Left lobe of liver (tissue), 2 donors: ENCODE measurements at regions not wholly inside any gene's neighbourhood (a gene's known extent, or its start where the extent isn't known, plus 50 kb on each side); places are given as distances from the start of the nearest gene placed in this dataset.
"Not testable (repeated sequence)": the region's sequence is repeated elsewhere in the genome, so short reads cannot be mapped to it uniquely, and the experiment has no call there.

ENCODE experiments used
- ATAC-seq: fragments of 200-7000 bp; cut with Tn5 transposase; one replicate; pipeline ENCODE4 v1.9.1; 2020; ENCODE audit warnings: mild to moderate bottlenecking, moderate library complexity
- DNase-seq: peaks from one replicate; pipeline ENCODE4 v3.0.0-alpha.2; 2020; ENCODE audit warnings: low spot score
- donor health status: DM: no; HTN: no; CAD: no; lungs with moderate emphysema.
- donor health status: DM: no; HTN: yes; CAD: no.

GRCh38 chr3:169029674-169030285, 633.7 kb downstream of the MECOM start:
- DNase-seq = no peak
- no peak for ATAC-seq

DNA sequence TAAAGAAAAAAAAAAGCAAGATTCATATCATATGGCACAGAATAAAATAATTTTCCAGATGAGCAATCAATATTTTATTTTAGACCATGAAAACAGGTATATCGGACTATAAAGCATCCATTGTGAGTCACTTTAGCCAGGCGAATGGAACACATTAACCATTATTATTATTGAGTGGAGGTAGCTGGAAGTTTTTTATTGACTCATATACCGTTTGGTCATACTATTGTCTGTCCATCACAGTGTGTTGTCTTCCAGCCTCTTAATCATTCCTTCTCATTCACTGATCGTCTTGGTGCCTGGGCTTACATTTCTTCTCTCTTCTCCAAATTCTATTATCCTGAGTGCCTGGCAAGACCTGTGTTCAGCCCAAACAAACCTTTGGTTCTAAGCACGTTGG, 634.8 kb downstream of the MECOM start:
- no peak for DNase-seq
- no peak for ATAC-seq

GRCh38 chr3:169026543-169027182, 636.8 kb downstream of the MECOM start:
- ATAC-seq (peak; percentile 48), DNase-seq (no peak)

DNA sequence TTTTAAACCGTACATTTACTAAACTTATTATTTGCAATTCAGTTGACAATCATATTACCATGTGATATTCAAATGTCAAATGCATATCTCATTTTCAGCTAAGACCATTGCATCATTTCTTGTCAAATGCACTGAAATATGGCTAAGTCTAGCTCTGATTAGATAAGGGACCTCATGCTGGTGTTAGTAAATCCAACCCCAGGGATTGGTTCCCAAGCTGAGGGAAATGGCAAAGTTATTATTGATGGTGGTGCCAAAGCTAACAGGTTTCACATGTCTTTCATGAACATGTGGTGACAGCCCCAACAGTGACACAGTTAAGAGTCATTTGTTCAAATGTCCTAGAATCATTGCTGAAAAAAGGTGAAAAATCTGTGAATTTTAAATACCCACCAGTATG, 641.1 kb downstream of the MECOM start:
- ATAC-seq = no peak
- DNase-seq = no peak

- no peak for DNase-seq
- ATAC-seq = no peak
These were observed 643.1 kb downstream of the MECOM start for GRCh38 chr3:169020371-169020770.

DNA sequence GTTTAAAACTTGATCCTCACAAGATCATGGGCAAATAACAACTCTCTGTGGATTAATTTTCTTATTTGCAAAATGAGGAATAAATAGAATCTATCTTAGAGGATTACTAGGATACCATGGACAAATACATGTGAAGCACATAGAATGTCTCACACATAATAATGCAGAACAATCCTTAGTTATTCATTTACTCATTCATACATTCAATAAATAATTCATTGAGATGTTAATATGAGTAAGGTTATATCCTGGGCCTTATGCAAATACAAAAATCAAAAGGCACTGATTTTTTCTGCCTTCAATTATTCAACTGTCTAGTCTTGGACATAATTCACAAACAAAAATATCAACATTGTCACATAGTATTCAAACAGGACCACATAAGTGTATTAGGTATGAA, 654.1 kb downstream of the MECOM start:
- ATAC-seq (no peak), DNase-seq (no peak)

GRCh38 chr3:169008776-169009358, 654.6 kb downstream of the MECOM start:
- no peak for DNase-seq
- ATAC-seq = no peak

GRCh38 chr3:169007145-169007544, 656.4 kb downstream of the MECOM start:
- no peak for ATAC-seq
- DNase-seq = no peak

DNA sequence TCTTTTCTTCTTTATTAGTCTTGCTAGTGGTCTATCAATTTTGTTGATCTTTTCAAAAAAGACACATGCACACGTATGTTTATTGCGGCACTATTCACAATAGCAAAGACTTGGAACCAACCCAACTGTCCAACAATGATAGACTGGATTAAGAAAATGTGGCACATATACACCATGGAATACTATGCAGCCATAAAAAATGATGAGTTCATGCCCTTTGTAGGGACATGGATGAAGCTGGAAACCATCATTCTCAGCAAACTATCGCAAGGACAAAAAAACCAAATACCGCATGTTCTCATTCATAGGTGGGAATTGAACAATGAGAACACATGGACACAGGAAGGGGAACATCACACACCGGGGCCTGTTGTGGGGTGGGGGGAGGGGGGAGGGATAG, 657.1 kb downstream of the MECOM start:
- not testable (repeated sequence) for DNase-seq, ATAC-seq

DNA sequence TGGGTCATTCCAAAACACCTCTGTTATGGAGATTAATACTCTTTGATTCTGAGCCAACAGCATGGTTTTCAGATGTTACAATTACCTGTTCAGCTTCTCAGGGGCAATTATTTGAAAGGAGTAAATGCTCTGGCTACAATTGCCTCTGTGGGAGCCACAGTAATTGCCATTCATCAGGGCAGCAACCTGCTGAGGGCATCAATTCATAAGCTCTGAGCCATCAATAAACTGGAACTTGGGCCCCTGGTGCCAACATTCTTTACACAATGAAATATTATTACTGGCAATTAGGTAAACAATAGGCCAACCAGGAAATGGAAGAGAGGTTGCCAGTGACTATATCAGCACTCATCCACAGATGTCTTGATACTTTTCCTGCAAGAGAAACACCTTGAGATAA, 660.8 kb downstream of the MECOM start:
- no peak for ATAC-seq
- no peak for DNase-seq

DNA sequence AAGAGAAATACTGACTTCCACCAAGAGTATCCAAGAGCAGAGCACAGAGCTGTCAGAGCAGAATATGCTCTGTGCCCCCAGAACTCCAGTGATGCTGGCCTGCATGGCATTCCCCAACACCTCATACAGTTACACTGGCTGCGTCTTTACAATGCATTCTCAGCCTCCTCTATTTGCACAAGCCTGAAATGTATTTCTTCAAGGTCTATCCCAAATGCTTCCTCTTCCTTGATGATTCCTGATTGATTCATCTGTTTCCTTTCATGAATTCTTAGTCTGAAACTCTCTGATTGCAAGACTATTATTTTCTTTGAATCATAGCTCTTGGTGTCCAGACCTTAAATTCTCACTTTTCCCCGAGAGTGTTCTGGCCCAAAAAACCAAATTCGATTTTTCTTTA, 664.7 kb downstream of the MECOM start:
- no peak for ATAC-seq
- no peak for DNase-seq

- no peak for ATAC-seq
- DNase-seq = no peak
These were observed 666.0 kb downstream of the MECOM start for GRCh38 chr3:168997488-168997887.

DNA sequence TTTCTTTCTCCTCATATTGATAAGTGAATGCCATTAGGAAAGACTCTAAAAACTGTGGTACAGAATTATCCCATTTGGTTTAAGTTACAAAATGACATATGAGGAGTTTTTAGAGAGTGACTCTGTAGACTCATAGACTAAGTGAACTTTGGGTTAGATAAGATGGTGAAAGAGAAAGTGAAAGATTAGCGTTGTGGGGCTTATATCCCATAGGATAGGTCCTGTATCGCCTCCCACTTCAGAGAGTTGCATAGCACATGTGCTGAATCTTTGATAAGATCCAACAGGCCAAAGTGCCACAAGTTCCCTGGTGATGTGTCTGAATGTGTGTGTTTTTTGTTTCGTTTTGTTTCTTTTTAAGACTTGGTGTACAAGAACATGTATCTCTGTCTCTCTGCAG, 666.9 kb downstream of the MECOM start:
- DNase-seq = no peak
- ATAC-seq = no peak

- DNase-seq (no peak), ATAC-seq (no peak)
These were observed 668.4 kb downstream of the MECOM start for GRCh38 chr3:168995129-168995528.

GRCh38 chr3:168991803-168992202, 671.7 kb downstream of the MECOM start:
- no peak for DNase-seq
- no peak for ATAC-seq

DNA sequence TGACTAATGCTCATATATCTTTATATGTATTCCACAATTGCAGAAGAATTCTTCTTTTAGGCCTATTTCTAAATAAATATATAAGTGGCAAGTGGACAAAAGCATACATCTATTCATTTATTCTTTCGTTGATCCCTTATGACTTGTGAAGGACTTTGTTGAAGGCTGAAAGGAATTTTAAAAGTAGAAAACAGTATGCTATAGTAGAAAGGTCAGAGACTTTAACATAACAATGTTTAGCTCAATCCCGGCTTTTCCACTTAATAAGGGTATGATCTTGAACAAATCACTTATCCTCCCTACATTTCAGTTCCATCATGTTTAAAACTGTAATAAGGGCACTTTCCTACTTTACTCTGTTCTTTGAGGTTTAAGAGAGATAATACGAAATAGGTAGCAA, 672.9 kb downstream of the MECOM start:
- ATAC-seq = no peak

DNA sequence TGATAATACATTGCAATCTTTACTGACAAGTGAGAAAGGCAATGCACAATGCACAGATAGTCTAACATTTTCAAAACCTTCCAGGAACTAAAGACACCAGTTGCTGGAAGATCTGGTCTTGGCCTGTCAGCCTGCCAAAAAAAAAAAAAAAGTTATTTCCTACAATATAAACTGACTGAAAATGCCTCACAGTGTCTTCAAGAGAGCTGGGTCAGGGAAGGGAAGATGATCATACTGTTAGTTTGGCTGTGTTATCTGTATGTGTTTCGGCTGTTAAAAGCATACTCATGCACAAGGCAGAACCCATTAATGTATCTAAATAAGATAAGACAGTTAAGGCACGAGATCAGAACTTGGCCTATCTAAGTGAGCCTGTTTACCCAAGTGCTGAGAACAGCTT, 673.4 kb downstream of the MECOM start:
- ATAC-seq = no peak
- no peak for DNase-seq

More for the DNA sequence above, 672.9 kb downstream of the MECOM start:
- DNase-seq = no peak

DNA sequence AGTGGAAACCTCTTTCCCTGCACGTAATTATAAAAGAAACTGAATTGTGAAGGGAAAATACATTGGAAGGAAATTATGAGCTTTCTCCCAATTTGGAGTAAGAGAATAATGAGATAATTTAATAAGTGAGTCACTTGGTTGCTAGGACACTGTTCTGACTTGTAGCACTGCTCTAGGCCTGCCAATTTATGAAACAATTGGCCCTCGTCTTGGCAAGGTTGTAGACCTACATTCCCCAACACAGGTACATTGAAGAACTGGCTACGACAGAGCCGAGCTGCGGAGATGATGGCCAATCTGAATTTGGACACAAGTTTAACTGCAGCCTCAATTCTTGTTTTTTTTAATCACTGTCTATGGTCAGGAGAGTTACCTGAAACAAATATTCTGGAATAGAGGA, 674.1 kb downstream of the MECOM start:
- ATAC-seq (no peak), DNase-seq (no peak)

DNA sequence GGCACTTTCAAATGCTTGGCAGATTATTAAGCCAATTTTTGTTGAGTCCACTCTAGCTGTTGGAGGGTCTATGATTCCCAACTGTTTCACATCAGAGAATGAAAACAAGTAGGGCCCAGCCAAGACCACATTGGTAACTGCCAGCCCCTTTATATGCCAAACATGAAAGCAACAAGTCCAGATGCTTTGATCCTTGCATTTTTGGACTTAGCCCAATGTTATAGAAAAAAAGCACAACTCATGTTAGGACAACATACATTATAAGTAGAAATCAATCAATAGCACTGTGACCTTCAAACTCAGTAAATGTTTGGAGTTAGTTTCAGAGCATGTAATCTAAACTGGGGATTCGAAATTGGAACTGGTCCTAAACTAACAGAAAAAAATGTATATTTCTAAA, 674.7 kb downstream of the MECOM start:
- ATAC-seq (no peak), DNase-seq (no peak)

DNA sequence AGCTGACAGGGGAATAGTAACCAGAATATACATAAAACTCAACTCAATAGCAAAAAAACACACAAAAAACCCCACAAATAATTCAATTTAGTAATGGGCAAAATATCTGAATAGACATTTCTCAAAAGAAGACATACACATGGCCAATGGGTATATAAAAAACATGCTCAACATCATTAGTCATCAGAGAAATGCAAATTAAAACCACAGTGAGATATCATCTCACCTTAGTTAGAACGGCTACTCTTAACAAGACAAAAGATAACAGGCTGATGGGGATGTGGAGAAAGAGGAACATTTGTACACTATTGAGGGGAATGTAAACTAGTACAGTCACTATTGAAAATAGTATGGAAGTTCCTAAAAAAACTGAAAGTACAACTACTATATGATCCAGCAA, 678.6 kb downstream of the MECOM start:
- ATAC-seq = no peak
- no peak for DNase-seq

DNA sequence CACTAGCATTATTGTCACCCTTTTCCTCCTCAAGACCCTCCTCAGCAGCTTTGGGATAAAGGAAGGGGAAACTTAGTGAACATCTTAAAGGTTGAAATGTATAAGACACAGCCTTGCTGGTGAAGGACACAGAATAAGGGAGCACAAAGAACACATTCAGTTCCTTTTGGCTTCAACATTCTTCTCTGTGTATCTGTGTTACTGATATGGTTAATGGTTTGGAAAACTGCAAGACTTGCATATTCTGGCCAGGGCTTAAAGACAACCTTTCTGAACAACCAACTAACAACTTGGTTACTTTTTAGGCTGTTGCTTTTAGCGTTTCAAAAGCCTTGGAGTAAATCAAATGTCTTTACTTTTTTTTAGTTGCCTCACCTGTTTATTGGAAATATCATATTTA, 680.5 kb downstream of the MECOM start:
- DNase-seq (no peak), ATAC-seq (no peak)

GRCh38 chr3:168981396-168981795, 682.1 kb downstream of the MECOM start:
- DNase-seq (no peak), ATAC-seq (no peak)
